ENCODE measurements at regions not wholly inside any gene's neighbourhood (a gene's known extent, or its start where the extent isn't known, plus 50 kb on each side); places are given as distances from the start of the nearest gene placed in this dataset.

DNA sequence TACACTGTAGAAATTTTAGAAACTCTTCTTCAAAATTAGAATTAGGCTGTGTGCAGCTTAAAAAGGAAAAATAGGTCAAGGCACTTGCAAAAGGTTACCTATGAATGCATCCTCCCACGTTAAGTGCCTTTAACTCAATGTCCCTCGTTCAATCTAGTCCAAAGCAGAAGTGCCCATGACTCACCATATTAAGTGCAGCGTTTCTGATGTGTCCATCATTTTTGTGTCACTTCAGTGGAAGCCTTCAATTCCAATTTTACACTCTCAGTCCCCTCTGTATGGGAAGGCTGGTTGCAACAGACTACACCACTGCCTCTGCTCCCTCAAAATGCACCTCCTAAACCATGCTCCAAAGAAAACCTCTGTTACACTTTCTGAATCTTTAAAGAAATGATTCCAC, 53.4 kb downstream of the FOXB1 start:
- DNase-seq, result no peak

DNA sequence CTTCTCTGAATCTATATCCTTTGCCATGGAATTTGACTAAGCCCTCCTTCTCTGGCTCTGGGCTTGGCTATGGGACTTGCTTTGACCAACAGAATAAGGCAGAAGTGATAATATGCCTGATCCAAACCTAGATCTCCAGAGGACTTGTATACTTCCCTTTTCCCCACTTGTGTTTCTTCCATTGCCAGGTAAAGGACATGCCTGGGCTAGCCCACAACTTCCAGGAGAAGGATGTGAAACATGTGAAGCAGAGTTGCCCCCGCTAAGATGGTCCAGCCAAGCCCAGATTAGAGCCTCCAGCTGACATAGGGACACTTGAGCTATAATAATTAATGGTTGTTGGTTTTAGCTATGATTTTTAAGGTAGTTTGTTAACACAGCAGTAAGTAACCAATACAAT, 55.1 kb downstream of the FOXB1 start:
- no peak for DNase-seq

DNA sequence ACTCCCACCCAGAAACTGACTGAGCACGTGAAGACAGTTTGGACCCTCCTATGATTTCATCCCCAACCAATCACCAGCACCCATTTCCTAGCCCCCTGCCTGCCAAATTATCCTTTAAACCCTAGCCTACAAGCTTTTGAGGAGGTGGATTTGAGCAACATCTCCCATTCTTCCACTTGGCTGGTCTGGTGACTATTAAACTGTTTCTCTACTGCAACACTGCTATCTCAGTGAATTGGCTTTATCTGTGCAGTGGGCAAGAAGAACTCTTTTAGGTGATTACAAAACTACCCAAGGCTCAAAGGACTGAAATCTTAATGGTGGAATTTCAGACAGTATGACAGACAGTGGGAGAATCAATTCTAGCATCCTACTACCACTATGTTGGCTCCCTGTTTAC, 57.6 kb downstream of the FOXB1 start:
- DNase-seq, result no peak

DNA sequence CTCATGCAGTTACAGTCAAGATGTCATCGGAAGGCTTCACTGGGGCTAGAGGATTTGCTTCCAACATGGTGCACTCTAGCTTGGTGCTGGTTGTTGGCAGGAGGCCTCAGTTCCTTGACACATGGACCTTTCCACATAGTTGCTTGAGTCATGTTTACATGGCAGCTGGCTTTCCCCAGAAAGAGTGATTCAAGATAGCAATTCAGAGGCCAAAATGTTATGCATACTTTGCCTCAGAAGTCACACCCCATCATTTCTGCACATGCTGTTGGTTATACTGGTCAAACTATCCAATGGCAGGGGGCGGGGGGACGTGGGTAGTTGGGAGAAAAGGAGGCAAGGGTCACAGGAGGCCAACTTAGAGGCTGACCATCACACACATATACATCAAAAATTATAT, 58.7 kb downstream of the FOXB1 start:
- DNase-seq, result no peak

DNA sequence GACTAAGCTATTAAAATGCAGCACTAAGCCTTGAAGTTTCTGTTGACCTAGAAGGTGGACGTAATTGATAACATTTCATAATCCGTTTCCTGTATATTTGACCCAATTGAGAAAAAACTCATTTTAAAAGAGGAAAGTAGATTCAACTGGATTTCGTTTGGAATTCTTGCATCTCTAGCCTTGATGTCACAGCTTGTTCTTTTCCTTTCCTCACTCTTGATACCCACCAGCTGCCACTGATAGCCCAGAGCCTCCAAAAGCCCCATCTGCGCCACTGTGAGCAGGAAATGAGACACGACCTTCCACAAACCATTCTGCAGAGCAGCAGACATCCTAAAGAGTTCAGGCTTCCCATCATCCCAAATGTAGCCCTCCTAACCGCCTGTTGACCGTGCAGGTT, 61.8 kb downstream of the FOXB1 start:
- DNase-seq, result no peak

DNA sequence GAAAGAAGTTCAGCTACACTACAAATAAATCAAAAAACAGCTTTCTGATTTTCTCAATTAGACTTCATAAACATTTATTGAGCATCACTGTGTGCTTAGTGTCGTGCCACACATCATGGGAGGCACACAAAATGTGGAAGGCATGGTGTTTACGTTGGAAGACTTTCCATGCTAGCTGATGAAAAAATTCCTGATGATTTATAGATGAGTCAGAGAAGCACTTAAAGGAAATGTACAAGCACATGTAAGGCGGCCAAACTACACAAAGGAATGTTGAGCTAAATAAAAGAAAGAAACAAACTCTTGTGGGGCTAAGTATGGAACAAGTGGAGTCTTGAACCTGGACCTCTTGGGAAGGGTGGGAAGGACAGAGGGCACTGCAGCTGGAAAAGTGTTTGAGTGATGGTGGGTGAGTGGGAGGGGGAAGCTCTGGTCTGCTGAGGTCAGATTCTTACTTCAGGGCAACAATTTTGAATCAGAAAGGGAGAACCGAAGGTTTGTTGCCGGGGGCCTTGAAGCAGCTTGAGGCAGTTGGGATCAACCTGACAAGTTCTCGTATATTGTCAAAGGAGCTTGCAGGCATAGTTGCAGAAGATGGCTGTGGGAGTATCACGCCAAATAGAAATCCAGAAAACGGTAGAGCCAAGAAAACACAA, 66.9 kb downstream of the FOXB1 start:
- DNase-seq, result no peak

DNA sequence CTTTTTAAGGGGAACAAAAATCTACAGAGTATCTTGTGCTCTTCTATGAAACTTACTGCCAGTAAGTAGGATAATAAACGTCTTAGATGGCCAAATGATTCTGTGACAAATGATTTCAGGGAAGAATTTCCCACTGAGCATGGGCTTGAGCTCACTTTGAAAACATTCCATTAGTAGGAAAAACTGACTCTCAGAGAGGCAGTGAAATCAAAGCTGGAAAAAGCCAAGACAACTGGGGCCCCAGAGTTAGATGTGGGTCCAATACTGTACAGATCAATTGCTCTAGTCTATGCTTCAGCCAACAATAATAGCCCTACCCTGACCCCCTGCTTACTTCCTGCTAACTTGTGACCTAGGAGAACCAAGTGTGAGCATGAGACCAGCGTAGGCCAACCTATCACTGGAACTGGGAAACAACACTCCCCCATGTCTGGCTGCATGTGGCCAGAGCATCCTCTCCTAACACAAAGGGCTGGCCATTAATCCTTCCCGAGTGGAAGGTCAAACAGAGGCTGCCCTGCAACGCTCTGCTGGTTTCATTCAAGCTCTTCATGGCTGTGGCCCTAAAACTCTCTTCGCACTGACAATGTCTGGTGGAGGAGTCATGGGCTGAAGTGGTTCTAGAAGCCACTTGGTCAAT, 68.8 kb downstream of the FOXB1 start:
- no peak for DNase-seq

DNA sequence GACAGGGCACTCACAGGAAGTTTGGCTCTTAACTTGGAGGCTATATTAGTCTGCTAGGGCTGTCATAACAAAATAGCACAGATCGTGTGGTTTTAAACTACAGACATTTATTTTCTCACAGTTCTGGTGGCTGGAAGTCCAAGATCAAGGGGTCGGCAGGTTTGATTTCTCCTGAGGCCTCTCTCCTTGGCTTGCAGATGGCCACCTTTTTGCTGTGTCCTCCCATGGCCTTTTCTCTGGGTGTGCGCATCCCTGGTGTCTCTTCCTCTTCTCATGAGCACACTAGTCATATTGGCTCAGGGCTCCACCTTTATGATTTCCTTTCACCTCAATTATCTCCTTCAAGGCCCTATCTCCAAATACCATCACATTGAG, 69.3 kb downstream of the FOXB1 start:
- no peak for DNase-seq

DNA sequence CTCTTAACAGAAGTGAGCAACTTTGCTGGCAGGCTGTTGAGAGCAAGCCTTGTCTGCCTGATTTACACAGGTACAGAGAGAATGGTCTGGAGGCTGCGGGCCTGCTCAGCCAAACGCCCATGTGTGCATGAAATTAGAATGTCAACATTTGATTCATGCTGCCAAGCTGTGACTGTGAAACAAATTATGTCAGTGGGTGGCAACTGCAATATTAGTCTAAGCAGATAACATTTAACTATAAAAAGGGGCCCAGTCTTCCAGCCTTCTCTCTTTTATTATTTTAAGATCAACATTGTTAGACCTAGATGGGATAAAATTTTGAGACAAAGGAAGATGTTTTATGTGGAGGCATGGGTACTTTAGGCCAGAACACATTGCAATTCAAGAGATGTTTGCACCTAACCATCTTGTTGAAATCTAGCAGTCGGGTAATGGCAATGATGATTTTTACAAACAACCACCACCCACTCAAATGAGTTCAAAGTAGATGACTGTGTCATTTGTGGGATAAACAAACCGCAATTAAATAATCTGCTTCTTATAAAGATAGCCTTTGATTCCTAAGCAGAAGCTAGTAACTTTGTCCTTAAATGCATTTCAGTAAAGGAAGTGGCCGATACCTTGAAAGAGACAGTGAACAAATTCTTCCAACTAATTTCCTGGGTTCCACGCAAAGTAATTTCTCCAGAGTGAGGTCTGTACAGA, 70.2 kb downstream of the FOXB1 start:
- DNase-seq, result no peak

DNA sequence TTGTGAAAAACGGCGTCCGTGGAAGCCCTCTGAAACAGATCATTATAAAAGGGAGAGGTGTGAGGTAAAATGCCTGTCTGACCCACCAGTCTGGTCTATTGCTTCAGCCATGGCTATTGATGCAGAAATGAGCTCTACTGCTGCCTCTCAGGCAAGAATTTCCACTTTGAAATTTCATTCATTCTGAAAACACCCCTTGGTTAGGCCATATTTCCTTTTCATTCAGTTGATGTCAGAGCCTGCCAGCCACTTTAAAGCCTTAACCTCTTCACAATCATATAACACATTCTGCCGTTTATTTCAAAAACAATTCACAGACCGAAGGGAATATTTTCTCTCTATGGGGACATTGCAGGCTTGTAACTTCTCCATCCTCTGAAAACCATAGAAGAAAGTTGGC, 71.9 kb downstream of the FOXB1 start:
- no peak for DNase-seq

DNA sequence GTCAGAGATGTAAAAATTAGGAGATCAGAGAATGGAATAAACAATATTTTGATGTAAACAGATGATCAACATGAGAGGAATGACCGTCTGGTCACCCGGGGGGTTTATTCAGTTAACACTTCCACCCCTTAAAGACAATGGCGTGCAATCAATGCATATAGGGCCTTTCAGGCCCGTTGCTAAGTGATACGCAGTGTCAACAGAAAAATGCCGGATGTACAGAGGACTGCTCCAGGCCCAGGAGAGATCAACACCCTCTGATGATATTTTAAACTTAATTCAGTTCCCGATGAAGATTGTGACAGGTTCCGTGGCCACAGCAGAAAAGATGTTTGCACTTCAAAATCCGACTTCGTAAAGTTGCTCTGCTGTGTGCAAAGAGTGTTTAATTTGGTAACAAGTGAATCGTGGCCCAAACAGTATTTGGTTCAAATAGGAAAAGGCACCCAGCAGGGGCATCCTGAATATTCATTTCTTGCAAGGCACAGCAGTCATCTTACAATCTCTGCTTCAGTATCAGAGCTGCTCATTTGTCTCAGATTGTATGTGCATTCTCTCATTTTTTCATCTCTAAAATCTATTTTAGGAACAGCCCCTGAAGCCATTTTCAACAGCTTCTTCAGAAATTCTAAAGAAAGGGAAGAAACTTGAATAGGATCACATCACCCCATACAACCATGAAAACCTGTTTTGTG, 72.6 kb downstream of the FOXB1 start:
- DNase-seq, result no peak

DNA sequence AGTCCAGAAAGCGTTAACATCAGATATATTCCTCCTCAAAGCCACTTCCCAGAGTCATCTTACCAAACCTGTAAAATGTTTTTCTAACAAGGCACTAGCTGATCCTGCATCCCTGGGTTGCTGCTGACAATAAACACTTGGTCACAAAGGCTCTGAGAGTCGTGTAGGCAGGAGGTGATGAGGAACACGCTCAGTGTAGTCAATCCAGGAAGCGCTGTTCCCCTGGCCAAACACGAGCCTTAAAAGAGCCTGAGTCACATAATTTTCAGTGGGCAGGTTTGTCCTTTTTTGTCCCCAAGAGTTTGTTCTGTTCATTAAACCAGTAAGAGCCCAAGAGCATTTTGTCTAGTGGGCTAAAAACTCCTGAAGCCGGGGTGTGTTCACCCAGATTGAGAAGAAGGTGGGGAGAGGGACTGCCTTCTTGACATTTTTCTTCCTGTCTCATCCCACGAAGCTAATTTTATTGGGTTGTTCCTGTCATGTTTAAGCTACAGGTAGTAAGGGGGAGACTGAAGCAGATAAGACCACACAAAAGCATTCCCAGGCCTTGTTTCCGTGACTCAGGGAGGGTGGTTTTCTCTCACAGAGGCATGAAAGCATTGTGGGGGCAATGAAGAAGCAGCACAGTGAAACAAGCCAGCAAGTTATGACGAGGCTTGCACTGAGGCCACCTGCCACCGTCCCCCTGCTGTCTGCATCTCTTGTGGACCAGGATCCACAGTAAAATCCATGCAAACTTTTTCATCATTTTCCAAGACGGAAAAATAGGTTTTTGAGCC, 73.7 kb downstream of the FOXB1 start:
- no peak for DNase-seq

DNA sequence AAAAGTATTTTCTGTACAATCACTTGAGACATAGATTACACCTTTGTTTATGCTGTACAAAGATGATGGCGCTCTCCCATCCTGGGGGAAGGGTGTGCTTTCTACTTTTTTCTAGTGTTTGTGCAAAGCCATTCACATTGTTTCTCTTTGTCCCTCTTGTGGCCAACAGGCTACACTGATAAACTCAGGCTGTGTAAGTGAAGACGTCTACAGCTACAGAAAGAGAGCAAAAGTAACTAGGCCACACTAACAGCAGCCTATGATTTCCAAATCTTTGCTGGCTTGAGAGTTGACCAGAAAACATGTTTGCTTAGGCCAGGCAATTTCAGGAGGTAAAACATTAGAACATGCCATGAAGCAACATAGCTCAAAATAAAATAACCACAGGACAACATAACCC, 75.1 kb downstream of the FOXB1 start:
- DNase-seq, result no peak

DNA sequence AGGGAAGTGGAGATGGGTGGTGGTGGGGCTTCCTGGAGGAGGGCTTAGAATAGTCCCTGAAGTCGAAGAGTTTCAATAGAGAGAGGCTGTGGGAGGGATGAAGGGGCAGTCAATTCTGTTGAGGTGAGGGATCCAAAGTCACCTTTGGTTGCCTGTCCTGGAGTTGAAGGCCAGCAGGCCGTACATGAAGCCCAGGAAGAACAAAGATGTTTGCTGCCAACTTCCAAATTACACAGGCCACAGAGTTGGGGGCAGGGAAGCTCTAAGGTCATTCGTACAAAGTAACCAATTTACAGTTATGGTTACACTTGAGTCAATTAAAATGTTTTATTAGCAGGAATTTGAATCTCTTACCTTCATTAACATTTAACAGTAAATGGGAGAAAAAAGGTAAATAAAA, 77.9 kb downstream of the FOXB1 start:
- DNase-seq, result no peak

DNA sequence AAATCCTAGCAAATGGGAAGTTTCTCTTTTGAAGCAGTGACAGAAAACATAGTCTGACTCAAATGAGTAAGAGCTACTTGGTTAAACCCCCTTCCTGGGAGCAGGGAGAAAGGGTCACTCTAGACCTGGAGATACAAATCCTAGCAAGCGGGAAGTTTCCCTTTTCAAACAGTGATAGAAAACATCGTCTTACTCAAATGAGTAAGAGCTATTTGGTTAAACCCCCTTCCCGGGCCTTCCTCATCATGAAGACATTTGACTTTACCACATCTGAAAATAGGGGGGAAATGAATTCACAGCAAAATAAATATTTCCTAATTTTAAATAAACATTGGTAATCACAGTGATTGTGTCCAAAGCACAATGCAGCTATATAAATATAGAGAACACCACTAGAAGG, 79.2 kb downstream of the FOXB1 start:
- DNase-seq, result no peak

DNA sequence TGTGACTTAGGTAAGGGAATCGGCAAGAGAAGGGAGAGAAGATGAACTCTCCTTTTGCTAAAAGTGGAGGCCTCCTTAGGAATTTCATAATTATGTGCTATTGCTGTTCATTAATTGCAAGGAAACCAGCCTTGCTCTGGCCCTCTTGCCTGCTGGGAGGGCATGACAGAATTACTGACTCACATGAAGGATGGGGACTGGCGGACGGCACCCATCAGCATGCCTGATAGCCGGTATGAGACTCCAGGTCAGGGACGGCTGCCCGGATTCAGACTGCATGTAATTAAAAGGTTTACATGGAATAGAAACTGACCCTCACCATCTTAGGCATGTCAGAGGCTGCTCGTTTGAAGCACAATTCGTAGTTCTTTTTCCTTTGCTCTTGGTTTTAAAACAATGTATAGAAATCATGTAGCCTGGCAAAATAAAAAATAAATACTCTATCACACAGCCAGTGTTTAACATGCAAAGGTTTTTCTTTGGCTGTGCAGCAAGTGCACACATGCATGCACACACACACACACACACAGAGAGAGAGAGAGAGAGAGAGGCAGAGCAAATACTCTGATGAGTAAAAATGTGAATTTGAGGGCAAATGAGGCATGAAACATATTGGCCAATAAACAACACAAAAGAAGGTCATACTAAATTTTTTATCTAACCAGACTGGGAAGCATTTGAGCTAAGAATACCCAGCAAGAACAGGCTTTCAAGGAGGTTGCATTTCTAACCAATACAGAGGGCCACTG, 82.7 kb downstream of the FOXB1 start:
- no peak for DNase-seq

DNA sequence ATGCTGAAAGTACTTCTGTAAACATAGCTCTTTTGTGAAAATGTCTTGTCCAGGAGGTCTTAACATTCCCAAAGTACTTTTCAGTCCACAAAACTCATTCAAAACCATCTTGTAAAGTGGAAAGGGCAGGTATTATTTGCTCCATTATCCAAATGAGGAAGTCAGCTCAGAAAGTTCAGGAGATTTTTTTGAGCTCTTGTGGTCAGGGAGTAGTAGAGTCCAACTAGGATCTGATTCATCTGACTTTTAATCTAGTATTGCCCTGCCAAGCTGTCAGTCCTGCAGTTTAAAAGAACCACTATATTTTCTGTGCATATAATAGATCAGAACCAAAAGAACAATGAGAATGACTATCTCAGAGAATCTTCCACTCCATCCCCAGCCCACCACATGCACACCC, 83.5 kb downstream of the FOXB1 start:
- DNase-seq, result no peak

DNA sequence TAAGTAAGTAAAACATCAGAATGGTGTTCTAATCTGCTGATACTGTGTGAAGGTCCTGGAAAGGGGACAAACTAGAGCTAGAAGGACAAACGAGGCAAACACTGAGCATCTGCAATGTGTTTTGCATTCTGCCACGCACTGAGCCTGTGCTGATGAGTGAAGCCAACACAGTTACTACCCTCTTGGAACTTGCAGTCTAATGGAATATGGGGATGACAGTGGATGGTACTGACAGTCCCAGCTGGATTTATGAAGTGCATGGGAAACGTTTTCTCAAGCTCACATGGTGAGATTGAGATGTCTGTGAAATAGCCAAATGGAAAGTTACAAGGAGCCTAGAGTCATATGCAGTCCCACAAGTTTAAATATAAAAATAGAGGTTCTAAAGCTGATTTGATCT, 86.6 kb downstream of the FOXB1 start:
- DNase-seq, result no peak

DNA sequence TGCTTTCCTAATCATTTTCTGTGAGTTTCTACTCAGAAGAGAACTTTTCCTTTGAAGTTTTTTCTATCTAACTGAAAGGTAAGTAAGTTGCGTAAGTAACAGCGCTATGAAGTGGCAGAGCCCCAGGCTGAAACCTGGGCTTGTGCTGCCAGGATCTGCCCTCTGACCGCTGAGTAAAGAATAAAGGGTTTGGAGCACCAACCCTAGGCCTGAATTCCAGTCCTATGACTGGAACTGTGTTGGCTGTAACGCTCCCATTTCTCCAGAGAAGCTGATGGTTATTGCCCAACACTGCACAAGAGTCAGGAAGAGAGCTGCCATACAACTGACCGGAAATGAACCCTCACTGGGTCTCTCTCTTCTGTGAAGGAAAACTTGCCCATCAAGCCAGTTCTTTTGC, 87.0 kb downstream of the FOXB1 start:
- DNase-seq, result no peak

DNA sequence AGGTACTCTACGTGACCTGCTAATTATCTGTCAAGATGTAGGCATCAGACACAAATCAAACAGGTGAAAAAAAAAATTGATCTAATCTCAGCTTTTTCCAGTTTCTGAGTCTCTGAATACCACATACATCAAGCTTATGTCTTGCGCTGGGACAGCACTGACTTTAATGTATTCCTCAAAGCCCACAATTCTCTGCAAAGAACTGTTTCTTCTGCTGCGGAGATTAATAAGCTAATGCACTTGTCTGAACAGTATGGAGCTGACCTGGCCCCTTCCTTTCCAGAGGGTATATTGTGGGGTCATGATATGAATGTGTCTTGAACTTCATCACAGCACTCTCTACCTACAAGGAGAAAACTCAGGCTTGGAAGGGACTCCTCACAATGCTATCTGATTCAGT, 87.8 kb downstream of the FOXB1 start:
- no peak for DNase-seq

DNA sequence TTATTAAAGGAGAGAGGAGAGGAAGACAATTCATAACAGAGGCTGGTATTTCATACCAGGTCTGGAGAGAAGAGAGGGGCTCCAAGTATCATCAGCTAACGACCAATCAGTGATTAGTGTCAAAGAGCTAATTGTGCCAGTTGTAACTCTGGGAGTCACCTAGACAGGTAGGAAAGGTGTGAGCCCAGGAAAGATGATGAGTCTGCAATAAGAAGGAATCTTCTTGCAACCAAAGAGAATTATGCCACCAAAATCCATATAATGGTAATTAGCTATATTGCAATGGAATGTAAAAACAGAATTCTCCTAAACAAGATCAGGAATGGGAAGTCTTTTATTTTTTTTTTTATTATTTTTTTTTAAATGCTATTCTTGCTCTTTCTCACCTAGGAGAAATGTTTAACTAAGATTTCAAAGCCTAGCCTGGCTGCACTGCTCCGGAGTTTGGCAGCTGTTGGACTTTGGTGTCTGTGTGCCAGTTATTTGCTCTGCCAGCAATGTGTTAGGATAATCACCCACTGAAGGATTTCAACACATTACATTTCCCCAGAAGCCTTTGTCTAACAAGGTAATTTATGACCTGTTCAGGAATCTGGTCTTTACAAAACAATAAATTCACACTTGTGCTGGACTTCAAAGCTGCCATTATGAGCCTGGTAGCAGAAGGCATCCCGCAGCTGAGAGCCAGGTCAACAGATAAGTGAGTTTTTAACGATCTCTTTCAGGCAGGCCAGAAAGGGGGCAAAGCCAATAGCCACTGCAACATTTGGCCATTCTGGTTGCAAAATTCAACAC, 89.4 kb downstream of the FOXB1 start:
- DNase-seq, result no peak

Data from left kidney (tissue), 1 donor.